ENCODE measurements at regions not wholly inside any gene's neighbourhood (a gene's known extent, or its start where the extent isn't known, plus 50 kb on each side); places are given as distances from the start of the nearest gene placed in this dataset.
"Not testable (repeated sequence)": the region's sequence is repeated elsewhere in the genome, so short reads cannot be mapped to it uniquely, and the experiment has no call there.

- in situ Hi-C loops (cut with HindIII; ENCODE audit: low sequenced_read_pairs), result no loop called here
These were observed 112.1 kb downstream of the CENPF start for GRCh38 chr1:214715126-214715525.

DNA sequence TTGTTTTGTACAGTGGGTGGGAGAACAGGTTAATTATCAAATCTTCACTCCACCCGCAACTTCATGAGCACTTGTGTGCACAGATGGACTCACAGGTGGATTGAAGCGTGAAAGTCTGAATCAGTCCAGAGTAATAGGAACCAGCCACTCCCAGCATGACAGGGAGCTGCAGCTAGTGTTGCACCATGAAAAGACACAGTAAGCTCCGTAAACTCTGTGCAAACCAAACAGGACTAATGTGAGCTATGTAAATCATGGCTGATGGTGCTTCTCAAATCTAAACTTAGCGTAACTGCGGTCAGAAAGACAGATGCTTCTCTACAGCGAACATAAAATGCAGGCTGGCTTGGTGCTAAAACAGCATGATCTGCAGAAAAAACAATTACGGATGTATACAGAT lies 114.4 kb downstream of the CENPF start:
- in situ Hi-C loops (cut with HindIII; ENCODE audit: low sequenced_read_pairs), result no loop called here

DNA sequence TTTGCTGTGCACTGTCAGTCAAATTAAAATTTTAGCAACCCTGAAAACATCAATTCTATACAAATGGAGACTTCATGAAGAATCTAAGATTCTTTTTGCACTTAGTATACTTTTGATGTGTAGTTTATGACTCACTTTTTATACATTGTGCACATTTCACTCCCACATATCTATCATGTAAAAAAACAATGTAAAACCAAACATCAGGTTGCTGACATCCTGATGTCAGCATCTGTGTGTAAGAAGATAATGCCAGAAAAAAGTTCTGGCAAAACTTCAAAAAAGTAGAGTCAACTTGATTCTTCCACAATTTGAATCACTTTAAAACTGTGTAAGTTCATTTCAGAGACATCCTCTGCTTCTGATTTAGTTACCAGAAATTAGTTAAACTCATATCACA lies 115.7 kb downstream of the CENPF start:
- in situ Hi-C loops (cut with HindIII; ENCODE audit: low sequenced_read_pairs), result no loop called here

DNA sequence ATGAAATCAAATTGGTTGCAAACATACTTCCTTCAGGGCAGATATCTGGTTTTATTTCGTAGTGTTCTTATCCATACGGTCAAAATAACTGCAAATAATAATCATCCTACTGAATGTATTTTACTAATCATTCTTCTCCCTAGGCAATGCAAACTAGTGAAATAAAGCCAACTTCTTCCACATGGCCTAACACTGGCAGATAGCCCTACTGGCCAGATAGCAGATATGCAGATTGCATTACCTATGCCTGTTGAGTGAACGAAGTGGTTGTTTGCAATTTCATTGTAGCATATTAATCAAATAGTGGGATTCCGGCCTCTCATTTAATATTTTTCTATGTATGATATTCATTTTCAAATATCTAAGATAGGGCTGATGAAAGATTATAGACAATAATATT lies 116.2 kb downstream of the CENPF start:
- in situ Hi-C loops (cut with HindIII; ENCODE audit: low sequenced_read_pairs), result no loop called here

GRCh38 chr1:214720561-214720960 lies 117.6 kb downstream of the CENPF start:
- in situ Hi-C loops (cut with HindIII; ENCODE audit: low sequenced_read_pairs), result no loop called here

DNA sequence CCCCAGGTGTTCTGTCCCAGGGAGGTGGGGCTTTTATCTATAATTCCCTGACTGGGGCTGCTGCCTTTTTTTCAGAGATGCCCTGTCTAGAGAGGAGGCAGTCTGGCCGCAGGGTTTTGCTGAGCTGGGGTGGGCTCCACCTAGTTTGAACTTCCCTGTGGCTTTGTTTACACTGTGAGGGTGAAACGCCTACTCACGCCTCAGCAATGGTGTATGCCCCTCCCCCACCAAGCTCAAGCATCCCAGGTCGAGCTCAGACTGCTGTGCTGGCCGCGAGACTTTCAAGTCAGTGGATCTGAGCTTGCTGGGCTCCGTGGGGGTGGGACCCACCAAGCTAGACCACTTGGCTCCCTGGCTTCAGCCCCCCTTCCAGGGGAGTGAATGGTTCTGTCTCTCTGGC lies 124.3 kb downstream of the CENPF start:
- in situ Hi-C loops (cut with HindIII; ENCODE audit: low sequenced_read_pairs), result no loop called here

- in situ Hi-C loops (cut with HindIII; ENCODE audit: low sequenced_read_pairs), result no loop called here
These were observed 136.7 kb downstream of the CENPF start for GRCh38 chr1:214739621-214740238.

DNA sequence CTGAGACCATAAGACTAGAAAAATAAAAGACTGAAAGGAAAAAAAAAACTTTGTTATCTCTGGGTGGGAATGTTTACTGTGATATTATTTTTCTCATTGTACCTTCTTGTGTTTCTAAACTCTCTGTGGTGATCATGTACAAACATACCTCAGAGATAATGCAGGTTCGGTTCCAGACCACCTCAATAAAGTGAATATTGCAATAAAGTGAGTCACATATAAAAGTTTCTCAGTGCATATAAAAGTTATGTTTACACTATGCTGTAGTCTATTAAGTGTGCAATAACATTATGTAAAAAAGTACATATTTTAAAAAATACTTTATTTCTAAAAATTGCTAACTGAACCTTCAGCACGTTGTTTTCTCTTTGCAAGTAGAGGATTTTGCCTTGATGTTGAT lies 137.5 kb downstream of the CENPF start:
- in situ Hi-C loops (cut with HindIII; ENCODE audit: low sequenced_read_pairs), result no loop called here

DNA sequence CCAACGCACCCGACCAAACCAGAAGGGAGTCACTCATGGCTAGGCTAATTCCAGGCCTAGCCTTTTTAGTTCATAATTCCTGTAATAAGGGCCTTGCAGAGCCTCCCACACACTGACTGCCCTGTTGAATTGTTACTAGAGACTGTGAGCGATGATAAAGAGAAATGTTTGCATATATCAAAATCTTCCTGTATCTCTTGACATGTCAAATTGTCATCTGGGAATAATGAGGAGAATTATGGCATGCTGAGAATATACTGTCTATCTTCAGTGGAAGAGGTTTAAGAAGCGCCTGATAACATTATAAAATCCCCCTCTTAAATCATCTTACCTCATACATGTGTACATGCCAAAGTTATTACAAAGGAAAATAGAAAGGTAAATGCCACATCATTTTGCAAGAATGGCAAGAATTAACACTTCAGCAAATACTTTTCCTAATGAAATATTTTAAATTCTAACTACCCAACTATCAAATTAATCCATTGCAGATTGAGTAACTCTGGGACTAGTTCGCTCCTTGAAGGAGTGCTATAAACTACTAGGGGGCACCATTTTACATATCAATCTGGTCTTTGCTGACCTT lies 144.1 kb downstream of the CENPF start:
- in situ Hi-C loops (cut with HindIII; ENCODE audit: low sequenced_read_pairs), result no loop called here

- in situ Hi-C loops (cut with HindIII; ENCODE audit: low sequenced_read_pairs), result no loop called here
These were observed 150.3 kb downstream of the CENPF start for GRCh38 chr1:214753236-214753852.

DNA sequence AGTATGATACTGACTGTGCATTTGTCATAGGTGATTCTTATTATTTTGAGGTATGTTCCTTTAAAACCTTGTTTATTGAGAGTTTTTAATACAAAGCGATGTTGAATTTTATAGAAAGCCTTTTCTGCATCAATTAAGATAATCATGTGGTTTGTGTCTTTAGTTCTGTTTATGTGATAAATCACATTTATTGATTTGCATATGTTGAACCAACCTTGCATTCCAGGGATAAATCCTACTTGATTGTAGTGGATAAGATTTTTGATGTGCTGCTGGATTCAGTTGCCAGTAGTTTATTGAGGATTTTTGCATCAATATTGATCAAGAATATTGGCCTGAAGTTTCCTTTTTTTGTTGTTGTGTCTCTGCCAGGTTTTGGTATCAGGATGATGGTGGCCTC lies 158.0 kb downstream of the CENPF start:
- in situ Hi-C loops (cut with HindIII; ENCODE audit: low sequenced_read_pairs), result no loop called here

DNA sequence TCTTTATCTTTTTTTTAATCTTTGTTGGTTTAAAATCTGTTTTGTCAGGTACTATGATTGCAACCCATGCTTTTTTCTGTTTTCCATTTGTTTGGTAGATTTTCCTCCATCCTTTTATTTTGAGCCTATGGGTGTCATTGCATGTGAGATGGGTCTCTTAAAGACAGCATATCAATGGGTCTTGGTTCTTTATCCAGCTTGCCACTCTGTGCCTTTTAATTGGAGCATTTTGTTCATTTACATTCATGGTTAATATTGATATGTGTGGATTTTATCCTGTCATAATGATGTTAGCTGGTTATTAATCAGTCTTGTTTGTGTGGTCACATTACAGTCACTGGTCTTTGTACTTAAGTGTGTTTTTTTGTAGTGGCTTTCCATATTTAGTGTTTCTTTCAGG lies 159.9 kb downstream of the CENPF start:
- in situ Hi-C loops (cut with HindIII; ENCODE audit: low sequenced_read_pairs), result no loop called here

DNA sequence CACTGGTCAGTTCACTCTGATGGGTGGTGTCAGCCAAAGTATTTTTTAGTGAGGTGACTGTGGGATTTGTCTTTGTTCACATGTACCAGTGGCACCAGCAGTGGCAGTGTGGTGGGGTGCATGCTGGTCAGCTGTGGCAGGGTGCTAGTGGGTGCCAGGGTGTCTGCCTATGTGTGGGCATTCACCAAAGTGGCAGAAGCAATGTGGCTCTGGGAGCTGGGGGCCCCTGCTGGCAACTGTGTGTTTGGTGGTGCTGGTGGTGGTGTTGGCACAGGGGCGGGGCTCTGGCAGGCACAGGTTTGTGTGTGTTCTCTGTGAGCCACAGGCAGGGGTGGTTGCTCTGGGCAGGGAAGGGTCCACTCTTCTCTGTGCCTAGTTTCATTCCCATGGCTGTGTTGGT lies 161.5 kb downstream of the CENPF start:
- in situ Hi-C loops (cut with HindIII; ENCODE audit: low sequenced_read_pairs), result no loop called here

GRCh38 chr1:214767221-214767620 lies 164.2 kb downstream of the CENPF start:
- in situ Hi-C loops (cut with HindIII; ENCODE audit: low sequenced_read_pairs), result no loop called here

- in situ Hi-C loops (cut with HindIII; ENCODE audit: low sequenced_read_pairs), result not testable (repeated sequence)
These were observed 166.7 kb downstream of the CENPF start for GRCh38 chr1:214769666-214770065.

DNA sequence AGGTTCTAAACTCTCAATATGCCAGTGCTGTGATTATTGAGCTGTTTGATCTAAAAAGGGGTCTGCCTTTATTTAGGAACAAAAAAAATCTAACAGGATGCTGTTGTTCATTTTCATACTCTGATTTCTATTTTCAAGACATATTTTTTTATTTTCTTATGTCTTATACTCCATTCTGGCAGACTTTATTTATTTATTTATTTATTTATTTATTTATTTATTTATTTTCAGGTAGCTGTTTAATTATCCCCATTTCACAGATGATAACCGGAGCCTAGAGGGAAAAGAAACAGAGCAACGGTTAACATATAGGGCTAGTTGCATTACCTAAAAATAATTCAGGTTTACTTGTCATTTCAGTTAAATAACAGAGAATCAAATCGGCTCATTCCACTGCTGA lies 174.4 kb downstream of the CENPF start:
- in situ Hi-C loops (cut with HindIII; ENCODE audit: low sequenced_read_pairs), result no loop called here

DNA sequence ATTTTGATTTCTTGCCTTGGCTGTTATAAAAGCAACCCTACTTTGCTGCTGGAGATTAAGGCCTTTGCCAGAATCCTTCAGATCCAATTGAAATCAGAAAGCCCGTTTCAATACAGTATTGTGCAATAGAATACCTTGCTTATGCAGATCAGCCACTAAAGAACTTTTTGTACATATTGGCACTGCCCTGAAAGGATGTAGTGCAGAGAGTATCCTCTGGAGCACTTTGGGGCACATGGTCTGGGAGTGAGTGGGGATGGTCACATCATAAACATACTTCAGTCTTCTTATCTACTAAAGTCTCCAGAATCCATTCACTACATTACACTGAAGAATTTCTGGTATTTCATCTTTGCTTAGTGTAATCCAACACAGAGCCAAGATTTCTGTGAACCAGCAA lies 189.0 kb downstream of the CENPF start:
- in situ Hi-C loops (cut with HindIII; ENCODE audit: low sequenced_read_pairs), result no loop called here

- in situ Hi-C loops (cut with HindIII; ENCODE audit: low sequenced_read_pairs), result no loop called here
These were observed 189.7 kb downstream of the CENPF start for GRCh38 chr1:214792527-214793186.

- in situ Hi-C loops (cut with HindIII; ENCODE audit: low sequenced_read_pairs), result no loop called here
These were observed 190.7 kb downstream of the CENPF start for GRCh38 chr1:214793708-214794107.

DNA sequence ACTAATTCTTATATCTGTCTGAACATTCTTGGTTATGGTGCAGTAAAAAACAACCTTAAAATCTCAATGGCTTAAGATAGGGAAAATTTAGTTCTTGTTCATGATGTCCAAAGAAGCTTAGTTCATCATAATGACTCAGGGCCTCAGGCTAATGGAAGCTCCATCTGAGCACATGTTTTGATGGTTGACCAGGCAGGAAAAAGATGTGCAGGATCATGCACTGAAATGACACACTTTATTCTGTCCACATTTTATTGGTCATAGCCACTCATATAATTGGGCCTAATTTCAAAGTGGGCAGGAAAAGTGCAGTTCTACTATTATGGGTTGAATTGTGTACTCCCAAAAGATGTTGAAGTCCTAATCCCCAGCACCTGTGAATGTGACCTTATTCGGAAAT lies 198.2 kb downstream of the CENPF start:
- in situ Hi-C loops (cut with HindIII; ENCODE audit: low sequenced_read_pairs), result loop anchor here (5.0 kb wide), 1 partner anchor 46 kb away; no protein-coding TSS in a partner anchor

- in situ Hi-C loops (cut with HindIII; ENCODE audit: low sequenced_read_pairs), result no loop called here
These were observed 206.0 kb downstream of the CENPF start for GRCh38 chr1:214808845-214809460.

DNA sequence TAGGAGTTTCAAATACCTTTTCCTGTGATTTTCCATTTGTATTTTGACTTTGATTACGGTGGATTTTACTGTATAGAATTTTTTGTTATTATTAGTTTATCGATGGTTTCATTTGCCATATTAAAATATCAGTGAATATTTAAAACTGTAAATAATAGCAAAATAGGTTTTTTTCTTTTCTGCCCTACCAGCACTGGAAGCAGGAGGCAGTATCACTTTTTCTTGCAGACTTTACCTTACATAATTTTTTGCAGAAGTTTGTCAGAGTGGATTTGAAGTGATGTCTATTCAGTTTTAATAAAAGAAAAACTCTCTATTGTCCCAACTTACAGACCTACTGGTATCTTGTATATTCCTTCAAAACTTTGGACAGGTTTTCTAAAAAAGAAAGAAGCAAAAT lies 213.6 kb downstream of the CENPF start:
- in situ Hi-C loops (cut with HindIII; ENCODE audit: low sequenced_read_pairs), result no loop called here
